Glutamatergic neuron (in vitro differentiated cells): ENCODE measurements at regions not wholly inside any gene's neighbourhood (a gene's known extent, or its start where the extent isn't known, plus 50 kb on each side); places are given as distances from the start of the nearest gene placed in this dataset.

Source experiments
- DNase-seq: peaks from one replicate; pipeline ENCODE4 v3.0.0; 2022
- H3K27ac Mint-ChIP-seq: one replicate; pipeline ENCODE4 v1.8.0; 2020; ENCODE audit warnings: mild to moderate bottlenecking, mixed read lengths, inconsistent platforms; ENCODE audit not compliant: unreplicated experiment
- H3K27me3 Mint-ChIP-seq: one replicate; pipeline ENCODE4 v1.8.0; 2020; ENCODE audit warnings: mild to moderate bottlenecking, moderate library complexity, mixed read lengths, inconsistent platforms; ENCODE audit not compliant: unreplicated experiment
- H3K36me3 Mint-ChIP-seq: one replicate; pipeline ENCODE4 v1.8.0; 2020; ENCODE audit warnings: mild to moderate bottlenecking, mixed read lengths, inconsistent platforms; ENCODE audit not compliant: unreplicated experiment
- H3K4me1 Mint-ChIP-seq: one replicate; pipeline ENCODE4 v1.8.0; 2020; ENCODE audit warnings: mild to moderate bottlenecking, low read depth, mixed read lengths, inconsistent platforms; ENCODE audit not compliant: unreplicated experiment
- H3K4me3 Mint-ChIP-seq: one replicate; pipeline ENCODE4 v1.8.0; 2020; ENCODE audit warnings: mild to moderate bottlenecking, mixed read lengths, inconsistent platforms; ENCODE audit not compliant: unreplicated experiment
- H3K9me3 Mint-ChIP-seq: one replicate; pipeline ENCODE4 v1.8.0; 2020; ENCODE audit warnings: mild to moderate bottlenecking, moderate library complexity, mixed read lengths, inconsistent platforms; ENCODE audit not compliant: unreplicated experiment
- TF ChIP-seq, protein P1 (sequence below): fragments of 200-600 bp; sonication (generic); IDR thresholded peaks from one replicate; pipeline ENCODE4 v1.5.0; 2021; ENCODE audit not compliant: partially characterized antibody, unreplicated experiment

DNA sequence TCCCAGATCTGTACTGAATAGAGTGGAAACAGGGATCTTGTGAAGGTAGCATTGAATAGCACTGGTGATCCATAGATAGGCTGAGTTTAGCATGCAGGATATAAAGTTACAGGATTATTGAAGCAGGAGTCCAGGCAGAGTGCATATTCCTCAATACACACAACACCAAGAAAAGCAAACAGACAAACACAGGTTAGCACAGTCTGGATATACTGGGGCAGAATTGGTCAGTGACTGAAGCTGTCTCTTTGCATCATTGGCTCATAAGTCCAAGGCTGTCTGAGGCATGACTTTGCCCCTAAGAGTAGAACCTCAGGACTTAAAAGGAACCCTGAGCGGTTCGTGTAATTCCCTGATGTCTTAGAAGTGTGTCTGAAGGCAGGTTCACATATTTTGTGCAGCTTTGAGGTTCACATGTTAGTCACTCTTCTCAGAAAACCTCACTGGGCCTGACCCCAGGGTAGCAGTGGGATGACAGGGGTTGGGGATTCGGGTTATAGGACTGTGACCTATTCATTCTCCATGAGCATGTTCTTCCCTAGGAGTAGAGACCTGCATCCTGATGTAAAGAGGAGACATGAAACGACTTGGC, 134.6 kb downstream of the AASDH start:
- H3K9me3 Mint-ChIP-seq, result peaks cover 3% of the 10 kb centered on the region
- DNase-seq, result no peak
- no peak overlapping the region for H3K4me3 Mint-ChIP-seq
- peaks cover 2% of the 10 kb centered on the region for H3K27me3 Mint-ChIP-seq
- no peak overlapping the region for H3K27ac Mint-ChIP-seq
- peaks cover 2% of the 10 kb centered on the region for H3K4me1 Mint-ChIP-seq
- TF ChIP-seq, protein P1, sequence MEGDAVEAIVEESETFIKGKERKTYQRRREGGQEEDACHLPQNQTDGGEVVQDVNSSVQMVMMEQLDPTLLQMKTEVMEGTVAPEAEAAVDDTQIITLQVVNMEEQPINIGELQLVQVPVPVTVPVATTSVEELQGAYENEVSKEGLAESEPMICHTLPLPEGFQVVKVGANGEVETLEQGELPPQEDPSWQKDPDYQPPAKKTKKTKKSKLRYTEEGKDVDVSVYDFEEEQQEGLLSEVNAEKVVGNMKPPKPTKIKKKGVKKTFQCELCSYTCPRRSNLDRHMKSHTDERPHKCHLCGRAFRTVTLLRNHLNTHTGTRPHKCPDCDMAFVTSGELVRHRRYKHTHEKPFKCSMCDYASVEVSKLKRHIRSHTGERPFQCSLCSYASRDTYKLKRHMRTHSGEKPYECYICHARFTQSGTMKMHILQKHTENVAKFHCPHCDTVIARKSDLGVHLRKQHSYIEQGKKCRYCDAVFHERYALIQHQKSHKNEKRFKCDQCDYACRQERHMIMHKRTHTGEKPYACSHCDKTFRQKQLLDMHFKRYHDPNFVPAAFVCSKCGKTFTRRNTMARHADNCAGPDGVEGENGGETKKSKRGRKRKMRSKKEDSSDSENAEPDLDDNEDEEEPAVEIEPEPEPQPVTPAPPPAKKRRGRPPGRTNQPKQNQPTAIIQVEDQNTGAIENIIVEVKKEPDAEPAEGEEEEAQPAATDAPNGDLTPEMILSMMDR, result no peak
- peaks cover 7% of the 10 kb centered on the region for H3K36me3 Mint-ChIP-seq

DNA sequence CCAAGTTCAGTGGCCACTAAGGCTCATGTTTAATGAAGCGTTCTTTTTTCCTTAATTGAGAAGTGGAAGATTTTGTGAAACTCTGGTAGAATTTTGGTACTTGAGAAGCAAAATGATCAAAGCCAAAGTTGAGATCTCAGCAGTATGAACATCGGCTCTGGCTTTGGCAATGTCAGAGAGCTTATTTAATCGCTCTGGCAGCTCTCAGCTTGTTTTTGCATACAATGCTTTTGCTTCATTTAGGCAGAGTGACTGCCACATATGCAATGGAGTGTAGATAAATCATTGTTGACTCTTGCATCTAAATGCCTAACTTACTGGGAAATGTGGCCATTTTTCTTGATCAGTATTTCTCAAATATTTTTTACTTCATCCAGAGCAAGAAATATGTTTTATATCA, 135.7 kb downstream of the AASDH start:
- Mint-ChIP-seq H3K4me3 (no peak overlapping the region), H3K27me3 (peaks cover 4% of the 10 kb centered on the region), H3K4me1 (peaks cover 2% of the 10 kb centered on the region), H3K9me3 (peaks cover 3% of the 10 kb centered on the region), H3K27ac (no peak overlapping the region), H3K36me3 (peaks cover 6% of the 10 kb centered on the region)
- TF ChIP-seq, protein P1, result no peak
- no peak for DNase-seq

DNA sequence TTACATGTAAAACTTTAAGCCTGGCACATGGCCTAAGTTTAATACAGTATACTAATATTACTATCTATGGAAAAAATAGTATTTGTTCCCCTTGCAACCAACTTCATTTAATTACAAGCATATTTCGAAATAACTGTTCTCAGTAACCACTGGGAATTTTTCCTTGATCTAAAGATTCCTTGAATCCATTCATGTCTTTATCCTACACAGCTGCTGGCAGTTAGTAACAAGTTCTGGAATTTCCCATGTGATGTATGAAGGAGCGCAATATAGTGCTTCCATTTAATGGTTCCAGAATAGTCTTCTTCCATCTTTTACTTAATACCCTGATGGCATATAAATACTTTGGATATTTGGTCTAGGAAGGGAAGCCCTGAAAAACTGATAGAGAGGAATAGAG, 136.5 kb downstream of the AASDH start:
- H3K9me3 Mint-ChIP-seq, result peaks cover 2% of the 10 kb centered on the region
- TF ChIP-seq, protein P1, result no peak
- no peaks in the 10 kb centered on the region for H3K36me3 Mint-ChIP-seq
- peaks cover 2% of the 10 kb centered on the region for H3K4me1 Mint-ChIP-seq
- H3K4me3 Mint-ChIP-seq, result no peak overlapping the region
- H3K27me3 Mint-ChIP-seq, result peaks cover 4% of the 10 kb centered on the region
- no peak for DNase-seq
- no peak overlapping the region for H3K27ac Mint-ChIP-seq

DNA sequence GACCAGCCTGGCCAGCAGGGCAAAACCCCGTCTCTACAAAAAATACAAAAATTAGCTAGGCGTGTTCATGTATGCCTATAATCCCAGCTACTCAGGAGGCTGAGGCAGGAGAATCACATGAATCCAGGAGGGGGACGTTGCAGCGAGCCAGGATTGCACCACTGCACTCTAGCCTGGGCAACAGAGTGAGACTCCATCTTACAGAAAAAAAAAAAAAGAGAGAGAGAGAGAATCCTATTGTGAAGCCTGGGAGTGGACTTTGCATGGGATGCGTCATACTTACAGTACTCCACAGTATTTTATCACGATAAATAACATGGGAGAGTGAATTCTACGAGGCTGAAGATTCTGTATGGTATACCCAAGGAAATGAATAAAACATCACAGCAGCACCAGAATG, 139.6 kb downstream of the AASDH start:
- DNase-seq, result no peak
- no peak overlapping the region for H3K27ac Mint-ChIP-seq

DNA sequence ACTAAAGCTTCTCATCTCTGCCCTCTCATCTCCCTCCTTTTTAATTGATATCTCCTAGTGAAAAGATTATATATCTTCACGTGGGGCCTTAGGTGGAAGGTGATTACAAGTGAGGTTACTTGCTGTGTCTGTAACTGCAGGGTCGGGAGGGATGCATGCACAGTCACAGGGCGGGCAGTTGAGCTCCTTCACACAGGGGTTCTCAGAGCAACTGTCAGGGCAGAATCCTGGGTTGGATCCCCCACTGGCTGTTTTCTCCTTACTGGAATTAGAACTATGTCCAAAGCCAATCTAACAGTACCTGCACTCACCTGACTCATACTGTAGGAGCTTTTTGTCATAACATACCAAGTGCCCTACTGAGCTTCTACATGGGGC, 141.1 kb downstream of the AASDH start:
- Mint-ChIP-seq H3K4me3 (no peak overlapping the region), H3K27ac (no peak overlapping the region), H3K4me1 (no peaks in the 10 kb centered on the region), H3K27me3 (peaks cover 2% of the 10 kb centered on the region), H3K9me3 (no peaks in the 10 kb centered on the region), H3K36me3 (no peaks in the 10 kb centered on the region)
- TF ChIP-seq, protein P1, result no peak
- DNase-seq, result no peak

More for the DNA sequence above, 139.6 kb downstream of the AASDH start:
- peaks cover 2% of the 10 kb centered on the region for H3K27me3 Mint-ChIP-seq
- peaks cover 2% of the 10 kb centered on the region for H3K4me1 Mint-ChIP-seq
- H3K36me3 Mint-ChIP-seq, result no peaks in the 10 kb centered on the region
- H3K9me3 Mint-ChIP-seq, result peaks cover 2% of the 10 kb centered on the region
- TF ChIP-seq, protein P1, result no peak
- no peak overlapping the region for H3K4me3 Mint-ChIP-seq
